ENCODE measurements at regions not wholly inside any gene's neighbourhood (a gene's known extent, or its start where the extent isn't known, plus 50 kb on each side); places are given as distances from the start of the nearest gene placed in this dataset.
A peak's percentile ranks its signal among the peaks of the same experiment; 100 is the strongest.
"Not testable (repeated sequence)": the region's sequence is repeated elsewhere in the genome, so short reads cannot be mapped to it uniquely, and the experiment has no call there.

DNA sequence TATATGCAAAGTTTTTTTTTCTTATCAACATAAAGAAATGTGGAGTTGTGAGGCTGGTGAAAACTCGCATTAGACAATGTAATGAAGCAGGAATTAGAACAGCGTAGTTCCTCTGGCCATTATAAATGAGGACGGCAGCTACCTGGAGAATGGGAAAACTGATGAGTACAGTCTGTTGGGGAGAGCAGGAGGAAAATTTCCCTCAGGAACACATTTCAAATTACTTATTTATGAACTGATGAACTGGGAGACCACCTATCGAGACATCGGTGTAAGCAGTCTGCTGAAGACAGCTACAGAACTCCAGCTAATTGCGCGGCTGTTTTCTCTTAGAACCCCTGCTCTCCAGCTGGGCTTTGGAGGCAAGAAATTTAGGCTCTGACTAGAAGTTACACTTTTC lies 343.9 kb upstream of the CLINT1 start:
- no peak for DNase-seq (ENCODE audit: low spot score)

DNA sequence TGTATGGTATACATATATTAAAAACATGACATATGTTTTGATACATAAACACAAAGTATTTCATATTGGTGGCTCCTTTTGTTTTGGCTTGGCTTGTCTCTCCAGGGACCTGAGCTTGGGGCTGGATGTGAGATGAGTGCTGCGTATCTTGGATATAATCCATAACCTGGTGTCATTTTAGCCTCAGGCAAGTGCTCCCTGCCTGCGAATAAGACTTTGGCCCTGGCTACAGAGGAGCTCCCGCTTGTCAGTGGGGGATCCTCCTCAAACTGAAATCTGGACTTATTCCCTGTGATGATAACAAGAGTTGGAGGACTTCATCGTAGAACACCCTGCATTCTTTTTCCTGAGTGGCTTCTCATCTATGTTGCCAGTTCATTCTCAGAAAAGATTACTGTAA lies 341.7 kb upstream of the CLINT1 start:
- DNase-seq (ENCODE audit: low spot score) = no peak

GRCh38 chr5:158198636-158199035 lies 339.7 kb upstream of the CLINT1 start:
- DNase-seq (ENCODE audit: low spot score) = no peak

GRCh38 chr5:158195416-158196210 lies 336.7 kb upstream of the CLINT1 start:
- DNase-seq (ENCODE audit: low spot score) = no peak

DNA sequence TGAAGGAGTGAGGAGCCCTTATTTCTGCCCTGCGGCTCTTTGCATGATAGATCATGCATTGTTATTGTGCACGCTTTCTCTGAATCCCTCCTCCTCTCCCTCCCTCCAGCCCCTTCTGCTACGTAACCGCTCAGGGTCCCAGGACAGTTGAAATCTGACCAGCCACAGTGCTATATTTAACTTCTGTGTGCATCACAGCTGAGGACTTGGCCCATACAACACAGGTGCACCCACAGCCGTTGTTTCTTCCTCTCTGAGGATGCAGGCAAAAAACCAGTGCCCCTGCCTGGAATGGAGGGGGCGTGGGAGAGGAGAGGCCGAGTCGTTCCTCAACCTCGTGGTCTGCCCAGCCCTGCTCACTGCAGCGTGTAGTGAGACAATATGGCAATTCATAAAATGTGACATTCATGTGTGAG lies 335.6 kb upstream of the CLINT1 start:
- no peak for DNase-seq (ENCODE audit: low spot score)

DNA sequence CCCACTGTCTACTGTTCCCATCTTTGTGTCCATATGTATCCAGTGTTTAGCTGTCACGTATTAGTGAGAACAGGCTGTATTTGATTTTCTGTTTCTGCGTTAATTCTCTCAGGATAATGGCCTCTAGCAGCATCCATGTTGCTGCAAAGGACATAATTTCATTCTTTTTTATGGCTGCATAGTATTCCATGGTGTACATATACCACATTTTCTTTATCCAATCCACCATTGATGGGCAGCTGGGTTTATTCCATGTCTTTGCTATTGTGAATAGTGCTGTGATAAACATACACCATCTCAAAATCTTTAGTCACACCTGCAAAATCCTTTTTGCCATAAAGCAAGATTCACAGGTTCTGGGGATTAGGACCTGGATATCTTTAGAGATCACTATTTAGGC lies 334.4 kb upstream of the CLINT1 start:
- not testable (repeated sequence) for DNase-seq (ENCODE audit: low spot score)

DNA sequence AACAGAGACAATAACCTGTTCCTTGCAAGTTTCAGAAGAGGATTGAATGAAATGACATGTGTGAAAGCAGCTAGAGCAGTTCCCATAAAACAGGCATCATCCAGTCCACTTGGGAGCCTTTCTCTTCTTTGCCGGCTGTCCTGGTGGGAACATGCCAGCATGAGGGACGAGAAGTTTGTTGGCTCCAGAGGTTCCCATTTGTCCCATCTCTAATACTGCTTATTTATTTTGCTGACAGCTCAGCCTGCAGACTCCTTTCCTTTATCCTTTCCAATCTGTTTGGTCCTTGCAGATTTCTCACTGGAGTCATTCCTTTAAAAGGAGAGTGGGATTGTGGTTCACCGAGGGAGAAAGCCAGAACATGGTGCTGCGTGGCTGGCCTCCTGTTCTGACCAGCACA lies 321.5 kb upstream of the CLINT1 start:
- no peak for DNase-seq (ENCODE audit: low spot score)

GRCh38 chr5:158179271-158179670 lies 320.3 kb upstream of the CLINT1 start:
- DNase-seq (ENCODE audit: low spot score) = no peak

DNA sequence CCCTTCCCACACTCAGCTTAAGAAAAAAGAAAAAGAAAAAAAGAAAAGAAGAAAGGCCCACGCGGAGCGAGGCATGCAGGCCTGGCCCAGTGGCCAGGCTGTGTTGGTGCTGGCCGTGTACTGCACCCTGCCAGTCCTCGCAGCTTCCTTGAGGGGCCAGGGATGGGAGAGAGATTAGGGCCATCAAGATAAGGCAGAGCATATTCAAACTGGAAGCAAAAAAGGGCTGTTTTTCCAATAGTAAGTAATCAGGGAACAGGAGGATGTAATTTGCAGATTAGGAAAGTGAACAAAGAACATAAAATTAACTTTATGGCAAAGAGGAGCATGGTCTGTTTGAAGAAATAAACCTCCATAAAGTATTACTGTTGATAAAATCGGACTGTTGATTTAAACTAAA lies 319.6 kb upstream of the CLINT1 start:
- DNase-seq (ENCODE audit: low spot score) = no peak

GRCh38 chr5:158177146-158177545 lies 318.2 kb upstream of the CLINT1 start:
- no peak for DNase-seq (ENCODE audit: low spot score)

DNA sequence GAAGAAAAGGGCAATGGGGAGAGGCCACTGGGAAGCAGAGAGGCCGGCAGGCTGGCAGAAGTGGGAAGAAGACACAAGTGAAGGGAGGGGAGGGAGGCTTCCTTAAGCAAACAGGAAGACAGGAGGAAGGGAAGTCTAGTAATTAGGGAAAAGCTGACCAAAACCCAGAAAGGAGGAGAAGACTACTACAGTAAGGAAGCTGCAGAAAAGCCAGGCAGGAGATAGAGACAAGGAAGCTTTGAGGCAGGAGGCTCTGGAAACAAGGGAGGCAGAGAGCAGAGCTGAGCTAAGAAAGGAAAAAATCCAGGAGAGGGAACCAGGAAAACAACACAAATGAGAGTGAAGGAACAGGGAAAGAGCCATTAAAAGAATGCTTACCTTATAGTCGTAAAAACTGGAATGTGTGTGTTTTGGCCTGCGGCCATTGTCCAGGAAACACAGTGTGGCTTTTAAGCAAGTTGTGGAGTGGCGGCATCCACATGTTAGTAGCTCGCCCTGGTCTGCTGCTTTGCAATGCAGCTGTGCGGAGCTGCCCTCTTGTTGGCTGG lies 317.1 kb upstream of the CLINT1 start:
- no peak for DNase-seq (ENCODE audit: low spot score)

DNA sequence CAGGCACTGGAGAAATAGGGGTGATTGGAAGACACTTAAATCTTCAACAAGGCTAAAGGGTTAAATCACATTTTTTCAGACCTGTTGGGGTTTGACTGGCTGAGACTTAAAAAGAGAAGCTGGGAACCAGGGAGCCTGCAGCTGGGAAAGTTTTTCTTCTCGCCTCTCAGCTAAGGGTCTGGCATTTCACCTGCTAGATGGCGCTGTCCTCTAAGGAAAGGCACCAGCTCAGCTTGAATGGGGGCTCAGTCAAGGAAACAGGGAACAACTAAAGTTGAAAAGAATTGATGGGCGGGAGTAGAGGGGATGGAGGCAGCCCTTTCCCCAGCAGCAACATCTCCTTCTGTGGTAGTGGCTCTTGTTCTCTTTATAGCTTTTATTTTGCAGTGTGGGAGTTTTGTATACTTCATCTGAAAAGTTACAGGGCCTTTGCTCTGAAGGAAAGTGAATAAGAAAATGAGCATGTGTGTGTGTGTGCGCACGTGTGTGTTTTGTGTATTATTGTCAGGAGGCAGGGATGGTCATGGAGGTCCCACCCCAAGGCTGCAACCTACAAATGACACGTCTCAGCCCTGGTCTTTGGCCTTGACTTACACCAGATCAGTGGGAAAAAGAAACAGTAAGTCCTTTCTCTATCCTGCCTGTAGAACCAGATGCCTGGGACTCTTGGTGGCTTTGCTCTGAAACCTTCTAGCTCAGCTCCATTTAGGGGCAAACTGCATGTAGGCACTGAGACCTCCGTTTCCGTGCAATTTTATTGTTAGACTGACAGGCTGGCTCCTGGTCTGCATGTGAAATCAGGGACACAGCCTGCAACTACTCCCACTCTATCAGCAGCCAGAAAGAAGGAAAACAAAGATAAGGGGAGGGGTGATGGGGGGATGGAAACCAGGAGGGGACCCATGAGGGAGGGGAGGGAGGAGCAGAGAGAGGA lies 316.2 kb upstream of the CLINT1 start:
- peak; percentile 55 for DNase-seq (ENCODE audit: low spot score)

GRCh38 chr5:158174026-158174425 lies 315.1 kb upstream of the CLINT1 start:
- no peak for DNase-seq (ENCODE audit: low spot score)

DNA sequence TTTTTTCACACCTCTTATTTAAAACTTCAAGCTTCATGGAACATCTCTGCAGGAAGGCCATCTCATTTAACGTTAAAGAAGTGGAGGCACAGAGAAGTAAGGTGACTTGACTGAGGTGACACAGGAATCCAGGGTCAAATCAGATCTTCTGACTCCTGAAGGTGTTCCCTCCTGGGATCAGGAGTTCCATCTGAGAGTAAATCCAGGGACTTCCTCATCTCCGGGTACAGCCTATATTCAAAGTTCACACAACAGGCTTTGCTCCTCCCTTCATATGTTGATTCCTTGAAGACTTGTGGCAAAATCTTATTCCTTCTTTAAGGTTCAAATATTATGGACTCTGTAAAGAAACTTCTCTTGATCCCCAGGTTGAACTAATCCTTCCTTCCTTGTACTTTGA lies 313.1 kb upstream of the CLINT1 start:
- DNase-seq (ENCODE audit: low spot score) = no peak

- no peak for DNase-seq (ENCODE audit: low spot score)
Measured at GRCh38 chr5:158170534-158170933, 311.6 kb upstream of the CLINT1 start.

DNA sequence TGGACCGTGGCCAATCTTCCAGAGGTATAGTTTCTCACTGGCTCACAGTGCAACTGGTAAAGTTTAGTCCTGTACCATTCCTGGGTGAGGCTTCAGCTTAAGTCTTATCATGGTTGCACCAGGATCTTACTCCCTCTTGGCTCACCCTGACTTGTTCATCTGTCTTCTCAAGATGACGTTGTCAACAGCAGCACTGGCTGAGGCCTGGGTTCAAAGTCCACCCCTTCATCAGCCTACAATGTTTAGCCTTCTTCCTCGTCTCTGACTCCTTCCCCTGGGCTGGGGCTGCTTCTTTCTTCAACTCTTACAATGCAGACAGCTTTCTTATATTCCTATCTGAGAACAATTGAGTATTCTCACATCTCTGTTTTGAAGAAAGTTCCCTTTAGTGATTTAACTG lies 311.1 kb upstream of the CLINT1 start:
- DNase-seq (ENCODE audit: low spot score) = no peak

- no peak for DNase-seq (ENCODE audit: low spot score)
Measured at GRCh38 chr5:158166424-158166823, 307.5 kb upstream of the CLINT1 start.

DNA sequence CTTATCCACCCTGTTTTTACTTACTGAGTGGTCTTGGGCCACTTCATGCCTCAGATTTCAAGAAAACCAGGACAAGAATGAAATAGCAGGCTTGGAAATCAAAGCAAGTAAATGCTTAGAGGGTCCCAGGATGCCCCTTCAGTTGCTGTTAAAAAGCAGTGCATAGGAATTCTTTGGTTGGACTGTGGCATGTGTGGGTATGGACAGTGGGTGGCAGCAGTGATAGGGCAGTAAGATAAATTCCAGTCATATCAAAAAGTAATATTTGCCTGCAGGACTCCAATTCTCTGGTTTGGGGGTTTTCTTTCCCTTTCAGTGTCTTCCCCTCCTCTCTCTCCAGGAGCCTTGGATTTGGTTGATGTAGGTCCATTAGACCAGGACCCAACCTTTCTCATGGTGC lies 306.7 kb upstream of the CLINT1 start:
- no peak for DNase-seq (ENCODE audit: low spot score)

DNA sequence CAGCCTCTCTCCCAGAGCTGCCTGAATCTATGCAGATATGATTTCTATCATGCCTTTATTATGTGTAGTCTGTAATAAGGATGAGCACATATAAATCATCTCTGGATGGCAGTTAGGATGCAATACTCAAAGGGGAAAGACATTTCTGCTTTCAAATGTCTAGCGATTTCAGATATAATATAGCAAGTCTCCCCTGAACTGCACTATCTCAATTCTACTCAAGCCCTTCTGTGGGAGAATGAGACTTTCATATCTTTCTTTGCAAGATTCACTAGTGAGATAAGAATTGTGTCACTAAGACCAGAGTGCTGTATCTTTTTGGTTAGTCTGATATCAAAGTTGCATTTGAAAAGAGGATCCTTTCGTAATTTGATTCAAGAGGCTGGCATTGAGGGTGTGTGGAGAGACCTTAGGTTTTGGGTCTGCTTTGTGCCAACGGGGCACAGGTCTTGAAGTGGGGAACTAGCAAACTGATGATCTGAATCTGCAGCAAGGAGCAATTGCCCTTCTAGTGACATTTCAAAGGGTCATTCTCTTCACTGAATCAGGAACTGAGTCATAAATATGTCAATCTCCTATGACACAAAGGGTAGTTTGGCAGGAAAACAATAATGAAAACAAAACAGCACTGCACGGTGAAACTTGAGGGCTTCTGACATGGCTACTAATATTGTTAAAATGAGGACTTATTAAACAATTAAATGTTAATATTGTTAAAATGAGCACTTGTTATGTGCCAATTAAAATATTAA lies 305.5 kb upstream of the CLINT1 start:
- DNase-seq (ENCODE audit: low spot score) = peak; percentile 18

- no peak for DNase-seq (ENCODE audit: low spot score)
Measured at GRCh38 chr5:158163451-158164295, 304.7 kb upstream of the CLINT1 start.

DNA sequence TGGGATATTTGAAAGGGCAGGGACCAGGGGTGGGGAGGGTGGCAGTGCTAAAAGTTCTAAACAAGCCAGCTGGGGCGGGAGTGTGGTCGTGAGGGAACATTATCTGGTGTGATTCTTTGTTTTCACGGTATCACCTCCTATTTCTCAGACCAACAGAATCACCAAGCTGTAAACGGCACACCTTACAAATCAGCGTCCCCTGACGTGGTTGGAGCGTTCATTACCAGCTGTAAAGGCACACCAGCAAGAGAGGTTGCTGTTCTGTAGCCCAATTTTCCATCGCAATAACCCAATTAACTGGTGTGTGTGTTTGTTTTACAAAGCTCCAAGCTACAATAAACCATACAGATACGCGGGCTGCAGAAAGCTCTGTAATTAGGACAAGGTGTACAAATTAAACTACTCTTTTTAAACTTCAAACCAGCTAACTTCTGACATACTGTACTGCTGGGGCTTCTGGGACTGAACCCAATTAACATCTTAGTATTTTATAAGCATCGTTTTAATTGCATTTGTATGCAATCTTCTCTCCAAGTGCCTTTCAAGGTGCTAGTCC lies 303.6 kb upstream of the CLINT1 start:
- no peak for DNase-seq (ENCODE audit: low spot score)
